ENCODE measurements at regions not wholly inside any gene's neighbourhood (a gene's known extent, or its start where the extent isn't known, plus 50 kb on each side); places are given as distances from the start of the nearest gene placed in this dataset.

DNA sequence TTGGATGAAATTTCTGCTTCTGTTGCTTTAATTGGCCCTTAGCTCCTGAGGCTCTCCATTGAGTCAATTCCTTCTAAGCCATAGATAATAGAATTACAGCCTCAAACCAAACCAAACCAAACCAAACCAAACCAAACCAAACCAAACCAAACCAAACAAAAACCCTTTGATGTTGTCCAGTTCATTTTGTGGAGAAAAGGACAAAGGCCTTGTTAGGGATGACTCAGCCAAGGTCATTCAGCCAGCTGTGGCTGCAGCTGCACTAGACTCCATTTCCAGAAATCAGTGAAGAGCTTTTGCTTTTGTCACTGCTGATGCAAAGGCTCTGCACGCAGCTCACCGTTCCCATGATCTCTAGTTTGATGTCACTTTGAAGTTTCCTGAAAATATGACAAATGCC, 82.2 kb upstream of the RMST start:
- TF ChIP-seq, protein P1, sequence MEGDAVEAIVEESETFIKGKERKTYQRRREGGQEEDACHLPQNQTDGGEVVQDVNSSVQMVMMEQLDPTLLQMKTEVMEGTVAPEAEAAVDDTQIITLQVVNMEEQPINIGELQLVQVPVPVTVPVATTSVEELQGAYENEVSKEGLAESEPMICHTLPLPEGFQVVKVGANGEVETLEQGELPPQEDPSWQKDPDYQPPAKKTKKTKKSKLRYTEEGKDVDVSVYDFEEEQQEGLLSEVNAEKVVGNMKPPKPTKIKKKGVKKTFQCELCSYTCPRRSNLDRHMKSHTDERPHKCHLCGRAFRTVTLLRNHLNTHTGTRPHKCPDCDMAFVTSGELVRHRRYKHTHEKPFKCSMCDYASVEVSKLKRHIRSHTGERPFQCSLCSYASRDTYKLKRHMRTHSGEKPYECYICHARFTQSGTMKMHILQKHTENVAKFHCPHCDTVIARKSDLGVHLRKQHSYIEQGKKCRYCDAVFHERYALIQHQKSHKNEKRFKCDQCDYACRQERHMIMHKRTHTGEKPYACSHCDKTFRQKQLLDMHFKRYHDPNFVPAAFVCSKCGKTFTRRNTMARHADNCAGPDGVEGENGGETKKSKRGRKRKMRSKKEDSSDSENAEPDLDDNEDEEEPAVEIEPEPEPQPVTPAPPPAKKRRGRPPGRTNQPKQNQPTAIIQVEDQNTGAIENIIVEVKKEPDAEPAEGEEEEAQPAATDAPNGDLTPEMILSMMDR (IDR thresholded peaks at IDR 0.05; ENCODE audit: poor library complexity, severe bottlenecking): no peak
- TF ChIP-seq, protein P2, sequence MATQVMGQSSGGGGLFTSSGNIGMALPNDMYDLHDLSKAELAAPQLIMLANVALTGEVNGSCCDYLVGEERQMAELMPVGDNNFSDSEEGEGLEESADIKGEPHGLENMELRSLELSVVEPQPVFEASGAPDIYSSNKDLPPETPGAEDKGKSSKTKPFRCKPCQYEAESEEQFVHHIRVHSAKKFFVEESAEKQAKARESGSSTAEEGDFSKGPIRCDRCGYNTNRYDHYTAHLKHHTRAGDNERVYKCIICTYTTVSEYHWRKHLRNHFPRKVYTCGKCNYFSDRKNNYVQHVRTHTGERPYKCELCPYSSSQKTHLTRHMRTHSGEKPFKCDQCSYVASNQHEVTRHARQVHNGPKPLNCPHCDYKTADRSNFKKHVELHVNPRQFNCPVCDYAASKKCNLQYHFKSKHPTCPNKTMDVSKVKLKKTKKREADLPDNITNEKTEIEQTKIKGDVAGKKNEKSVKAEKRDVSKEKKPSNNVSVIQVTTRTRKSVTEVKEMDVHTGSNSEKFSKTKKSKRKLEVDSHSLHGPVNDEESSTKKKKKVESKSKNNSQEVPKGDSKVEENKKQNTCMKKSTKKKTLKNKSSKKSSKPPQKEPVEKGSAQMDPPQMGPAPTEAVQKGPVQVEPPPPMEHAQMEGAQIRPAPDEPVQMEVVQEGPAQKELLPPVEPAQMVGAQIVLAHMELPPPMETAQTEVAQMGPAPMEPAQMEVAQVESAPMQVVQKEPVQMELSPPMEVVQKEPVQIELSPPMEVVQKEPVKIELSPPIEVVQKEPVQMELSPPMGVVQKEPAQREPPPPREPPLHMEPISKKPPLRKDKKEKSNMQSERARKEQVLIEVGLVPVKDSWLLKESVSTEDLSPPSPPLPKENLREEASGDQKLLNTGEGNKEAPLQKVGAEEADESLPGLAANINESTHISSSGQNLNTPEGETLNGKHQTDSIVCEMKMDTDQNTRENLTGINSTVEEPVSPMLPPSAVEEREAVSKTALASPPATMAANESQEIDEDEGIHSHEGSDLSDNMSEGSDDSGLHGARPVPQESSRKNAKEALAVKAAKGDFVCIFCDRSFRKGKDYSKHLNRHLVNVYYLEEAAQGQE (IDR thresholded peaks at IDR 0.05; ENCODE audit: borderline replicate concordance): no peak

All from neural cell (in vitro differentiated cells).